GM21526 (cell line): ENCODE measurements at regions not wholly inside any gene's neighbourhood (a gene's known extent, or its start where the extent isn't known, plus 50 kb on each side); places are given as distances from the start of the nearest gene placed in this dataset.
"Not testable (repeated sequence)": the region's sequence is repeated elsewhere in the genome, so short reads cannot be mapped to it uniquely, and the experiment has no call there.

Experiments
- ATAC-seq: cut with Tn5 transposase; IDR thresholded peaks from one replicate; pipeline ENCODE4 v1.9.1; 2021; ENCODE audit warnings: moderate library complexity; ENCODE audit not compliant: unreplicated experiment, low FRiP score

- no peak for ATAC-seq
Observed at GRCh38 chr13:21909331-21909730, 238.5 kb downstream of the FGF9 start.

- no peak for ATAC-seq
Observed at GRCh38 chr13:21910546-21910945, 239.7 kb downstream of the FGF9 start.

- no peak for ATAC-seq
Observed at GRCh38 chr13:21911646-21912298, 240.9 kb downstream of the FGF9 start.

- ATAC-seq: no peak
Observed at GRCh38 chr13:21913010-21913409, 242.1 kb downstream of the FGF9 start.

DNA sequence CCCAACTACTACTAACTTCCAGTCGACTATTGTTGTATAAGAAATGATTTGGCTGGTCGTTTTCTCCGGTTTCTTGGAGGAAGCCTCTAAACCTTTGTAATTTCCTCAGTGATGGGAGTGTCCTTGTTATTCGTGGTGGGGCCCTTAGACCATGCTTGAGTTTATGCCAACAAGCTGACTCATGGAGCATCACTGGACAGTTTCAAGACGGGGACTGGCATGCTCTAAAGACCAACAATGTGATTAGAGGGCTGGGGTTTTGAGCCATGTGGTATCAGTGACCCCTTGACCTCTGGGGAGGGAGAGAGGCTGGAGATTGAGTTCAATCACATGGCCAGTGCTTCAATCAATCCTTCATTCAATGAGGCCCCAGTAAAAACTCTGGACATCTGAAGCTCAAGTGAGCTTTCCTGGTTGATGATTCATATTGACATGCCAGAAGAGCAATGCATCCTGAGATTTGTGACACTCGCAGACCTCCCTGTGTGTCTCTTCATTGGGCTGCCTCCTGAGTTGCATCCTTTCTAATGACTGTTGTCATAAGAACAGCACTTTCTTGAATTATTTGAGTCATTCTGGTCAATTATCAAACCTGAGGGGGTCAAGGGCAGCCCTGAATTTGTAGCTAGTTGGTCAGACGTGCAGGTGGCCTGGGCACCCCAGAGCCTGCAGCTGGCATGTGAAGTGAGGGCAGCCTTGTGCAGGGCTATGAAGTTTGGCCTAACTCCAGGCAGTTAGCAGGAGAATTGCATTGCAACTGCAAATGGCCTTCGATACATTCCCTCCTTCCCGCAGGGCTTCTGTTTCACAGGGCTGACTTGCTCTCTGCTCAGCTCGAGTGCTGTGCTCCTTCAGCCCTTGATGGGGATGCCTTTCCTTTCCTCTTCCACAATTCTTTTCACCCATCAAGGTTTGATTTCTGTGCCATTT lies 246.5 kb downstream of the FGF9 start:
- ATAC-seq: no peak

GRCh38 chr13:21920802-21921201 lies 249.9 kb downstream of the FGF9 start:
- ATAC-seq: not testable (repeated sequence)

DNA sequence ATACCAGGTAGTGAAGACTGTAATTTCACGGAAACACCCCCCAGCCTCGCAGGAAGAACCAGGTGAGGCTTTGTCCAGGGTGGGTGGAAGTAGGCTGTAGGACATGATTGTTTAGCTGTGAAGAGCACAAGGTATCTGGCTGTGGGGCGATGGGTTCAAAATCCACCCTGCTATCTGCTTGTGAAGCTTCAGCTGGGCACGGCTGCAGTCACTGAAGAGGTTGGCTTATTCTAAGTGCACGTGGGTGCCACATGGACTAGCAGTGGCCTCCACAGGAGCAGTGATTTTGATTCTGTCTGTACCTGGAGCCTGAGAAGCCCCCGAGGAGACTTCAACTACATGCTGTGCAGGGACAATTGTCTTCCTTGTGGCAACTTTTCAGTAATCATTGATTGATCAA lies 254.1 kb downstream of the FGF9 start:
- no peak for ATAC-seq

- no peak for ATAC-seq
Observed at GRCh38 chr13:21925720-21926119, 254.8 kb downstream of the FGF9 start.

- no peak for ATAC-seq
Observed at GRCh38 chr13:21929400-21929799, 258.5 kb downstream of the FGF9 start.

DNA sequence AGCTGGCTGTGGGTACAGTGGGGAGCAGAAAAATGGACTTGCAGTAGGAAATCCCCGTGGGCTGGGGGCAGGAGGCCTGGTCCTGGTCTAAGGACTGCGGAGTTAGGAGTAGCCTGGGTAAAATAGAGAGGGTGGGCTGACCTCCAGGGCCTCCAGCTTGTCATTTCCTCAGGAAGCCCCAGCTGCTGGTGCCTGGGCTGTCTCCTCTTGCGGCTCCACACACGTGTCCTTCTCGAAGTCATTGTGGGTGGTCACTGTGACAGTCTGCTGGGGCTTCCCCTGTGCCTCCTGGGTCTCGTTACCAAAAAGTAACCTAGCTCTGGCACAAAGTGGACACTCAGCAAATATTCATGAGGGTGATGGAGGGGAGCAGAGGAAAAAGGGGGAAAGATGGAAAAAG lies 259.7 kb downstream of the FGF9 start:
- ATAC-seq: no peak

DNA sequence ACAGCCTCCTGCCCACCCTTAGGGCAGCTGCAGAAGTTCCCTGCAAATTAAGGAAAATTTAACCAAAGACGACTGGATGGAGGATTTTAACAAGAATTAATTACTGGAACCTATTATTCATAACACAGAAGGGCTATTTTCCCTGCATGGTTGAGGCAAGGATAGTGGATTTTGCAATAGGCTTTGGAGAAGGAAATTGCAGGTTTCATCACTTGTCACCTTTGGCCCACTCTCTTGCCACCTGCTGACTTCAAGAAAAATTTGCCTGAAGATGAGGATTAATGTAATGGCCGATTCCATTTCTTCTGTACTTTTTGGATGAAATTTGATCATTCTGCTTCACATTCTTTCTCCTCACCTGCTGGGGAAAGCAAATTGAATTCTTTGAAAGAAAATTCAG lies 261.7 kb downstream of the FGF9 start:
- no peak for ATAC-seq

DNA sequence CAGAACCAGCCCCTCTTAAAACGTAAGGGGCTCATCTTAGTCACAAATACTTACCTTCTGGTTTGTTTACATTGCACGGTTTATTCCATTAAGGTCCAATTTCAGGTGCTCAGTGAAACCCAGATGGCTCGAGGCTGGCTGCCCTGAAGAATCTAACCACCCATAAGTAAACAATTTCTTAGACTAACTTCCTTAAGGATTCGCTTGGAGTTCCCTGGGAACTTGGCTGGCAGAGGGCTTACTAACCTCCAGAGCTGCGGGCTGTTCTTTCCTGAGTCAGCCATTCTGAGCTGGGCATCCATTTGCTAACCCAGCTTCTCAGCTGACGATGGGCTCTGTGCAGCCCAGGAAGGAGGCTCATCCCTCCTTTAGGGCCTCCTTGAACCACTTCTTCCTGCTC lies 262.1 kb downstream of the FGF9 start:
- no peak for ATAC-seq

DNA sequence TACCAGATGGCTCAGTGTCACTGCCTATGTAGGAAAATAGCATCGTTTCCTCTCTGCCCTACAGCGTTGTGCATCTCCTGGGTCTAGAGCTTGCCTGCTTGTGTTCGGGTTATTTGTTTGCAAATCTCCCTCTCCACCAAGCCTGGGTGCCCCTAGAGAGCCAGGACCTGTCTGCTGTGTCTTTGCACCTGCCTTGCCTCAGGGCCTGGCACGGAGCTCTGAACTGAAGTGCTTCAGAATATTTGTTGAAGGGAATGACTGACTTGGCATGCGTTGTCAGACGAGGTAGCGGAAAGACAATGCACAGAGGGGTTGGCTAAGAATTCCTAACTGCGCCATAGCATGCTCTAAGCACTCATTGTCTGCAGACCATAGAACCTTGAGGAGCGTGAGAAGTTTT lies 263.4 kb downstream of the FGF9 start:
- ATAC-seq: no peak

DNA sequence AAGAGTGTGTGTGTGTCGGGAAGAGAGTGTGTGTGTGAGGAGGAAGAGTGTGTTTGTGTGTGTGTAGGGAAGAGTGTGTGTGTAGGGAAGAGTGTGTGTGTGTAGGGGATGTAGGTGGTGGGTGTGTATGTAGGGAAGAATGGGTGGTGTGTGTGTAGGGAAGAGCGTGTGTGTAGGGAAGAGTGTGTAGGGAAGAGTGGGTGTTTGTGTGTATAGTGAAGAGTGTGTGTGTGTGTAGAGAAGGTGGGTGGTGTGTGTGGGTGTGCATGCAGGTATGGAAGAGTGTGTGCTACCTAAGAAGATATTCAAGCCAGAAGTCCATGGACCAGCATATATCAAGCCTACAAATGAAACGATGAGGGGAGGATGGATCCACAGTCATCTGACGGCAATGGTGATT lies 265.8 kb downstream of the FGF9 start:
- no peak for ATAC-seq

DNA sequence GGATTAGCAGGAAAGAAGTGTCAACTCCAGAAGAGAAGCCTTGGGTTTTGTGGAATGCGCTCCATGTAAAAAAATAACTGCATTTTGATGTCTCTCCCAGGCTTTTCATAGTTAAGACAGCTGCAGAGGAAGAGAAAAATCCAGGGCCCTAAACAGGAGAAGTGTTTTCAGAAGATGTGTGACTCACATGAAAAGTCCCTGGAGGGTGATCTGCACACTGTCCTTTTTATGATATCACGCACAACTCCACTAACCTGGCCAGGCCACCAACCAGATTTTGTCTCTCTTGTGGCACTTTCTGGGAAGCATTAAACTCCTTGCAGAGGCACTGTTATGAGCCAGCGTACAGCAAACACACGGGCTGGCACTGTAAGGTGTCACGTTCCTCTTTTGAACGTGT lies 267.3 kb downstream of the FGF9 start:
- ATAC-seq: no peak

DNA sequence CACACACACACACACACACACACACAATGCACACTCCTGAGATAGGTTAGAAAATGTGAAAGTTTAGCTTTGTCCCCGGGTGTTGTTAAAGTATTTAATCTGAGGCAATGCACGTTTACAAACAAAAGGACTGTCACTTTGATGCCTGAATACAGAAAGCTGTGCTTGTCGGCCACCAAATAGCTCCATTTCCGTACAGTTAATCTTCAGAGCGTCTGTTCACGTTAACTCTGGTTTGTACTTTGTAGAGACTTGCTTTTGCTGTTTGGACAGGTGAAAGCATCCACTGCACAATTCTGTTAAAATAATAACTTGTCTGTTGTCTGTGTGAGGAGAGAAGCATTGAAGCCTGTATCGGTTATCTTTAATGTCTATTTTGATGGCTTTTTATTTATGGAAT lies 267.8 kb downstream of the FGF9 start:
- ATAC-seq: no peak

GRCh38 chr13:21942061-21942460 lies 271.2 kb downstream of the FGF9 start:
- no peak for ATAC-seq

- ATAC-seq: no peak
Observed at GRCh38 chr13:21944610-21945009, 273.7 kb downstream of the FGF9 start.

GRCh38 chr13:21945195-21945594 lies 274.3 kb downstream of the FGF9 start:
- no peak for ATAC-seq

DNA sequence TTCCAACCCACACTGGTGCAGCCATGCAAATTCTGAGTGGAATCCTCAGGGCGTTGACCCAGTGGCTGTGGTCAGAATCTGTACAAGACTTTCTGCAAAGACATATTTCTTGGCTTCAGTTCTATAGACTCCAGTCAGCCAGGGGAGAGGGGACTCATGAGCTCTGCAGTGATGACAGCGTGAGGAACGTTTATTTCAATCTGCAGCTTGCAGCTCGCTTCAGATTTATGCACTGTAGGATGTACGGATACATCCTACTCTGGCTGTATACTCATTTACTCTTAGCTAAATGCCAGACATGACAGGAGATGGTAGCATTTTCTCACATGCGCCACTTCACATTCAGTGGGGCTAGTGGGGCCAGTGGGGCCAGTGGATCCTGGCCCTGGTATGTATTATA lies 276.1 kb downstream of the FGF9 start:
- no peak for ATAC-seq

GRCh38 chr13:21948769-21949474 lies 278.0 kb downstream of the FGF9 start:
- no peak for ATAC-seq
